Esophagus muscularis mucosa (tissue), 4 donors: ENCODE measurements at regions not wholly inside any gene's neighbourhood (a gene's known extent, or its start where the extent isn't known, plus 50 kb on each side); places are given as distances from the start of the nearest gene placed in this dataset.
"Not testable (repeated sequence)": the region's sequence is repeated elsewhere in the genome, so short reads cannot be mapped to it uniquely, and the experiment has no call there.

Experiments
- DNase-seq: peaks from one replicate; pipeline ENCODE4 v3.0.0-alpha.2; 2017; ENCODE audit errors: extremely low spot score
- H3K27ac ChIP-seq, 4 donors: fragments of 200-600 bp; sonication (generic); replicated peaks in 1 of 4; 1 replicate in 3 of 4; 2 replicates in 1 of 4; pipeline ENCODE4 v1.5.1; 2016 to 2019; ENCODE audit warnings: mild to moderate bottlenecking in 1 of 4
- H3K27me3 ChIP-seq, 4 donors: fragments of 200-600 bp; sonication (generic); one replicate each; pipeline versions ENCODE4 v1.5.1 to v1.6.0; 2016 to 2019
- H3K36me3 ChIP-seq, 4 donors: fragments of 200-600 bp; sonication (generic); one replicate each; pipeline ENCODE4 v1.5.1; 2016 to 2019
- H3K4me1 ChIP-seq, 4 donors: fragments of 200-600 bp; sonication (generic); one replicate each; pipeline ENCODE4 v1.5.1; 2016 to 2019
- H3K4me3 ChIP-seq, 4 donors: fragments of 200-600 bp; sonication (generic); 1 replicate in 2 of 4; 2 replicates in 2 of 4; pipeline ENCODE4 v1.5.1; 2016 to 2019; ENCODE audit warnings: mild to moderate bottlenecking in 4 of 4, moderate library complexity in 1 of 4
- H3K9me3 ChIP-seq, 4 donors: fragments of 200-600 bp; sonication (generic); 1 replicate in 3 of 4; 2 replicates in 1 of 4; pipeline ENCODE4 v1.5.1; 2016 to 2019
- CTCF ChIP-seq, 3 experiments: fragments of 200-600 bp in 2 of 3; fragments of 450-650 bp in 1 of 3; sonication (generic) in 2 of 3; IDR thresholded peaks; one replicate each; pipeline ENCODE4 v1.5.1; 2017 to 2019; ENCODE audit warnings: antibody characterized with exemption in 3 of 3, mild to moderate bottlenecking in 2 of 3, moderate library complexity in 1 of 3
- EP300 ChIP-seq: sonication (generic); formaldehyde crosslinking; IDR thresholded peaks from one replicate; pipeline ENCODE4 v1.6.1; 2017; ENCODE audit warnings: antibody characterized with exemption
- POLR2A ChIP-seq: fragments of 450-650 bp; IDR thresholded peaks from one replicate; pipeline ENCODE4 v1.6.1; 2017; ENCODE audit warnings: antibody characterized with exemption, moderate library complexity, mild to moderate bottlenecking, low read depth
- POLR2AphosphoS5 ChIP-seq, 2 donors: sonication (generic); formaldehyde crosslinking; IDR thresholded peaks; one replicate each; pipeline ENCODE4 v1.6.1; 2017; ENCODE audit warnings: antibody characterized with exemption in 2 of 2
- WGBS: methylation state at CpG from one replicate; pipeline ENCODE4 v1.1.5; 2018; 5-methylcytosine and 5-hydroxymethylcytosine counted together
- intact Hi-C: fragments of 100-400 bp; cut with DNase I; formaldehyde crosslinking; loops from one replicate; pipeline ENCODE4 v1.15.1; 2023

GRCh38 chr14:27833001-27833400 is 933.6 kb upstream of the FOXG1 start:
- DNase-seq, intact Hi-C loops, H3K36me3 ChIP-seq, H3K27me3 ChIP-seq, H3K4me1 ChIP-seq, H3K27ac ChIP-seq, H3K4me3 ChIP-seq, H3K9me3 ChIP-seq: not testable (repeated sequence)
- 61% methylated on average over 5 of the region's 5 CpGs for WGBS

GRCh38 chr14:27836386-27836785 is 930.2 kb upstream of the FOXG1 start:
- H3K4me3 ChIP-seq = no peak overlapping the region
- no peaks in the 10 kb centered on the region for H3K4me1 ChIP-seq
- H3K36me3 ChIP-seq = no peaks in the 10 kb centered on the region
- H3K9me3 ChIP-seq = no peaks in the 10 kb centered on the region
- DNase-seq = no peak
- H3K27ac ChIP-seq = no peak overlapping the region
- intact Hi-C loops = no loop called here
- TF ChIP-seq CTCF (IDR thresholded peaks at IDR 0.05) (no peak), EP300 (no peak), POLR2AphosphoS5 (IDR thresholded peaks at IDR 0.05) (no peak), POLR2A (no peak)
- H3K27me3 ChIP-seq = no peaks in the 10 kb centered on the region

GRCh38 chr14:27845241-27845850 is 921.2 kb upstream of the FOXG1 start:
- Histone ChIP-seq H3K9me3 (no peaks in the 10 kb centered on the region), H3K4me1 (no peaks in the 10 kb centered on the region), H3K27me3 (no peaks in the 10 kb centered on the region), H3K36me3 (no peaks in the 10 kb centered on the region), H3K4me3 (no peak overlapping the region), H3K27ac (no peak overlapping the region)
- no peak for TF ChIP-seq POLR2AphosphoS5 (IDR thresholded peaks at IDR 0.05)
- no peak for TF ChIP-seq POLR2A
- TF ChIP-seq EP300 = no peak
- no peak for TF ChIP-seq CTCF (IDR thresholded peaks at IDR 0.05)
- WGBS = 94% methylated on average over 28 of the region's 54 CpGs
- no peak for DNase-seq
- intact Hi-C loops = no loop called here

- Histone ChIP-seq H3K27me3 (no peaks in the 10 kb centered on the region), H3K9me3 (no peaks in the 10 kb centered on the region), H3K36me3 (no peaks in the 10 kb centered on the region), H3K4me1 (no peaks in the 10 kb centered on the region), H3K27ac (no peak overlapping the region), H3K4me3 (no peak overlapping the region)
- intact Hi-C loops = no loop called here
- DNase-seq = no peak
- TF ChIP-seq POLR2A (no peak), EP300 (no peak), POLR2AphosphoS5 (IDR thresholded peaks at IDR 0.05) (no peak), CTCF (IDR thresholded peaks at IDR 0.05) (no peak)
- WGBS = 83% methylated on average over 8 of the region's 8 CpGs
These were observed 920.7 kb upstream of the FOXG1 start for GRCh38 chr14:27845902-27846301.

GRCh38 chr14:27847480-27847879 is 919.1 kb upstream of the FOXG1 start:
- H3K27ac ChIP-seq, H3K27me3 ChIP-seq, H3K9me3 ChIP-seq, intact Hi-C loops, DNase-seq, H3K36me3 ChIP-seq, H3K4me3 ChIP-seq, H3K4me1 ChIP-seq: not testable (repeated sequence)
- WGBS = 83% methylated on average over 1 of the region's 1 CpG

GRCh38 chr14:27849193-27849592 is 917.4 kb upstream of the FOXG1 start:
- H3K27ac ChIP-seq, H3K4me1 ChIP-seq, H3K9me3 ChIP-seq, DNase-seq, H3K36me3 ChIP-seq, H3K4me3 ChIP-seq, intact Hi-C loops, H3K27me3 ChIP-seq: not testable (repeated sequence)
